SK-N-SH (cell line): ENCODE measurements at regions not wholly inside any gene's neighbourhood (a gene's known extent, or its start where the extent isn't known, plus 50 kb on each side); places are given as distances from the start of the nearest gene placed in this dataset.

Source experiments
- CHD2 ChIP-seq: fragments of 150-350 bp; IDR thresholded peaks from 2 replicates; pipeline ENCODE4 v1.6.1; 2018; ENCODE audit warnings: low read length; ENCODE audit not compliant: partially characterized antibody
- EP300 ChIP-seq, 2 experiments: IDR thresholded peaks; 2 replicates each; pipeline versions ENCODE4 v1.4.0 to v1.6.1; 2012; ENCODE audit warnings: borderline replicate concordance in 1 of 2, low read depth in 1 of 2, low read length in 1 of 2
- EZH2phosphoT487 ChIP-seq: fragments of 200-600 bp; sonication (generic); IDR thresholded peaks from 2 replicates; pipeline ENCODE4 v1.6.1; 2017; ENCODE audit warnings: low read depth, mixed run types, mild to moderate bottlenecking, antibody characterized with exemption, moderate library complexity, borderline replicate concordance
- GATA2 ChIP-seq: sonication (generic); formaldehyde crosslinking; IDR thresholded peaks from 2 replicates; pipeline ENCODE4 v1.5.0; 2020; ENCODE audit warnings: mild to moderate bottlenecking, missing genetic modification reagents
- POLR2AphosphoS5 ChIP-seq: IDR thresholded peaks from 2 replicates; pipeline ENCODE4 v1.6.1; 2012; ENCODE audit warnings: low read depth, low read length
- TEAD4 ChIP-seq: IDR thresholded peaks from 2 replicates; pipeline ENCODE4 v1.4.0; 2012; ENCODE audit warnings: mild to moderate bottlenecking, borderline replicate concordance; ENCODE audit not compliant: insufficient read depth
- YY1 ChIP-seq: IDR thresholded peaks from 2 replicates; pipeline ENCODE4 v1.4.0; 2012; ENCODE audit warnings: low read depth, mild to moderate bottlenecking
- TF ChIP-seq, protein P1 (sequence below): fragments of 150-350 bp; IDR thresholded peaks from 2 replicates; pipeline ENCODE4 v1.6.1; 2017; ENCODE audit warnings: antibody characterized with exemption, low read length, low read depth, borderline replicate concordance
- TF ChIP-seq, protein P2 (sequence below): fragments of 200-600 bp; sonication (generic); IDR thresholded peaks from 2 replicates; pipeline ENCODE4 v1.6.1; 2017; ENCODE audit warnings: antibody characterized with exemption, mild to moderate bottlenecking, moderate library complexity

DNA sequence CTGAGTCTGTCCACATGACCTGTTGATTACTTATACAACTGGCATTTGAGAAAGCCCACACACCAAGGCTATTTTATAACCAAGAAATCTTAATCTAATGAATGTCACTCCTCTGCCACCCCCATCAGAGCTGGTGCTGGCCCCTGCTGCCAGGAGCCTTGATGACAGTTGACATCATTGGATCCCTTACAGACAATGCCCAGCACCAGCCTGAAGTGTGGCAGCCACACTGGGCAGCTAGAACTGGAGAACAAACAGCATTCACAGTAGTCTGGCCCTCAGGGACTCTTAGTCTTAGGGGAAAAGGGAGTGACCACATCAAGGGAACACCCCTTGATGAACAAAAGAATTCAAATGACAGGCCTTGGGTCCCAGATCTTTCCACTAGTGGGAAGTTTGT, 840.6 kb downstream of the EPHA3 start:
- TF ChIP-seq POLR2AphosphoS5 (no peak), EZH2phosphoT487 (no peak), YY1 (no peak), TEAD4 (no peak), CHD2 (no peak), GATA2 (CRISPR knock-in tag) (no peak), EP300 (IDR thresholded peaks at IDR 0.05; ENCODE audit: borderline replicate concordance in 1 of 2, low read depth in 1 of 2, low read length in 1 of 2) (no peak)
- TF ChIP-seq, protein P1, sequence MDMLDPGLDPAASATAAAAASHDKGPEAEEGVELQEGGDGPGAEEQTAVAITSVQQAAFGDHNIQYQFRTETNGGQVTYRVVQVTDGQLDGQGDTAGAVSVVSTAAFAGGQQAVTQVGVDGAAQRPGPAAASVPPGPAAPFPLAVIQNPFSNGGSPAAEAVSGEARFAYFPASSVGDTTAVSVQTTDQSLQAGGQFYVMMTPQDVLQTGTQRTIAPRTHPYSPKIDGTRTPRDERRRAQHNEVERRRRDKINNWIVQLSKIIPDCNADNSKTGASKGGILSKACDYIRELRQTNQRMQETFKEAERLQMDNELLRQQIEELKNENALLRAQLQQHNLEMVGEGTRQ, result no peak
- TF ChIP-seq, protein P2, sequence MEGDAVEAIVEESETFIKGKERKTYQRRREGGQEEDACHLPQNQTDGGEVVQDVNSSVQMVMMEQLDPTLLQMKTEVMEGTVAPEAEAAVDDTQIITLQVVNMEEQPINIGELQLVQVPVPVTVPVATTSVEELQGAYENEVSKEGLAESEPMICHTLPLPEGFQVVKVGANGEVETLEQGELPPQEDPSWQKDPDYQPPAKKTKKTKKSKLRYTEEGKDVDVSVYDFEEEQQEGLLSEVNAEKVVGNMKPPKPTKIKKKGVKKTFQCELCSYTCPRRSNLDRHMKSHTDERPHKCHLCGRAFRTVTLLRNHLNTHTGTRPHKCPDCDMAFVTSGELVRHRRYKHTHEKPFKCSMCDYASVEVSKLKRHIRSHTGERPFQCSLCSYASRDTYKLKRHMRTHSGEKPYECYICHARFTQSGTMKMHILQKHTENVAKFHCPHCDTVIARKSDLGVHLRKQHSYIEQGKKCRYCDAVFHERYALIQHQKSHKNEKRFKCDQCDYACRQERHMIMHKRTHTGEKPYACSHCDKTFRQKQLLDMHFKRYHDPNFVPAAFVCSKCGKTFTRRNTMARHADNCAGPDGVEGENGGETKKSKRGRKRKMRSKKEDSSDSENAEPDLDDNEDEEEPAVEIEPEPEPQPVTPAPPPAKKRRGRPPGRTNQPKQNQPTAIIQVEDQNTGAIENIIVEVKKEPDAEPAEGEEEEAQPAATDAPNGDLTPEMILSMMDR, result no peak
